ENCODE measurements at regions not wholly inside any gene's neighbourhood (a gene's known extent, or its start where the extent isn't known, plus 50 kb on each side); places are given as distances from the start of the nearest gene placed in this dataset.

DNA sequence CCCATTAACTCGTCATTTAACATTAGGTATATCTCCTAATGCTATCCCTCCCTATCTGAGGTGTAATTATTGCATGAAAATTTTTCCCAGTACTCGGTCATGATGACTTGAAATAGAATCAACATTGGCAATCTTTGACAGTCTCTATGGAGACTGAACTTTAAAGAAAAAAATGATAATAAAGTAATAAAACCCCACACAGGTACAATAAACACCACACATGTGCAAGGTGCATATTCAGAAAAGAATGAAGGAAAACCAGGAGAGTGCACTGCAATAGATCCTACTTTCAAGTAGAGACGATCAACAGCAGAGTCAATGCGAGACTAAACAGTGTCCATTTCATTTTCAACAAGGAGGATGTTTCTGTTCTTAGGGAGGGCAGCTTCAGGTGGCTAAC is 1253.8 kb upstream of the TMEM132C start:
- H3K27ac ChIP-seq (ENCODE audit: control insufficient read depth, insufficient read depth), result no peak overlapping the region
- H3K4me1 ChIP-seq (ENCODE audit: control insufficient read depth, insufficient read depth, low read length), result no peaks in the 10 kb centered on the region
- TF ChIP-seq, protein P1, sequence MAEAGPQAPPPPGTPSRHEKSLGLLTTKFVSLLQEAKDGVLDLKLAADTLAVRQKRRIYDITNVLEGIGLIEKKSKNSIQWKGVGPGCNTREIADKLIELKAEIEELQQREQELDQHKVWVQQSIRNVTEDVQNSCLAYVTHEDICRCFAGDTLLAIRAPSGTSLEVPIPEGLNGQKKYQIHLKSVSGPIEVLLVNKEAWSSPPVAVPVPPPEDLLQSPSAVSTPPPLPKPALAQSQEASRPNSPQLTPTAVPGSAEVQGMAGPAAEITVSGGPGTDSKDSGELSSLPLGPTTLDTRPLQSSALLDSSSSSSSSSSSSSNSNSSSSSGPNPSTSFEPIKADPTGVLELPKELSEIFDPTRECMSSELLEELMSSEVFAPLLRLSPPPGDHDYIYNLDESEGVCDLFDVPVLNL (IDR thresholded peaks at IDR 0.05; ENCODE audit: low read depth, low read length), result no peak
- TF ChIP-seq RUNX3 (IDR thresholded peaks at IDR 0.05; ENCODE audit: low read length) (no peak), SIN3A (IDR thresholded peaks at IDR 0.05; ENCODE audit: low read depth, low read length) (no peak)
- BruUV-seq (replicated peaks), result no TSS peak
- no peaks in the 10 kb centered on the region for H4K20me1 ChIP-seq (ENCODE audit: control insufficient read depth, insufficient read depth)
- WGBS (ENCODE audit: insufficient coverage, insufficient replicate concordance, low lambda C conversion rate, missing lambda C conversion rate), result 36% methylated on average over 4 of the region's 4 CpGs
- H3K79me2 ChIP-seq (ENCODE audit: control insufficient read depth, insufficient read depth, low read length), result no peaks in the 10 kb centered on the region
- H2AFZ ChIP-seq (ENCODE audit: control insufficient read depth, low read depth, low read length), result no peak overlapping the region
- ATAC-seq, result no peak
- in situ Hi-C loops (cut with MboI), result no loop called here
- H3K9me3 ChIP-seq (replicated peaks; ENCODE audit: control insufficient read depth, insufficient read depth, low read length), result no peaks in the 10 kb centered on the region
- RAD21 ChIA-PET (ENCODE audit: unreplicated experiment), result no interaction called here
- H3K9ac ChIP-seq (ENCODE audit: control insufficient read depth, insufficient read depth, low read length), result no peak overlapping the region
- H3K36me3 ChIP-seq (ENCODE audit: control insufficient read depth in 2 of 2, insufficient read depth in 2 of 2, low read length in 1 of 2), result no peaks in the 10 kb centered on the region
- CTCF ChIA-PET, result no interaction called here
- H3K27me3 ChIP-seq (replicated peaks in 1 of 2; ENCODE audit: control insufficient read depth in 2 of 2, insufficient read depth in 2 of 2, low read length in 1 of 2), result no peaks in the 10 kb centered on the region
- DNase-seq (ENCODE audit: low read depth, low spot score), result no peak
- H3K4me2 ChIP-seq (ENCODE audit: control insufficient read depth, insufficient read depth), result no peak overlapping the region
- H3K4me3 ChIP-seq, result no peak overlapping the region
- POLR2A ChIA-PET, result no interaction called here
- SMC1A ChIA-PET (ENCODE audit: uncharacterized antibody, unreplicated experiment), result no interaction called here
- intact Hi-C loops (cut with micrococcal nuclease; ENCODE audit: unreplicated experiment), result no loop called here
- no peak for FAIRE-seq

DNA sequence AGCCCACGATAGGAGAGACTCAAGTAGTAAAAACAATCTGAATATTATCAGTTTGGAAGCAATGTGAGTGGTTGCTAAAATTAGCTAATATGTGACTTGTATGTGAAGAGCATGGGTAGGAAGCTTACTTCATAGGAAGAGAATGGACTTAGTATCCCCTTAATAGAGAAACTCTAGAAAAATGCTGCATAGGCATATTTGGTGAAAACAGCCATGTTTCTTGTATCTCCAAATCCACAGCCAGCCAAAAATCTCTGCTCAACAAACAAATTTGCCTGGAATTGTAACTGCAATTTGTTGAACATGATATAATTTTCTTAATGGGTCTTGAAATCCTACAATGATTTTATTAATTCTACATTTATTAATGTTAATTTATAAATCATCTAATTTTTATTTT is 1252.9 kb upstream of the TMEM132C start:
- Histone ChIP-seq H3K4me1 (ENCODE audit: control insufficient read depth, insufficient read depth, low read length) (no peaks in the 10 kb centered on the region), H2AFZ (ENCODE audit: control insufficient read depth, low read depth, low read length) (no peak overlapping the region), H3K27me3 (replicated peaks in 1 of 2; ENCODE audit: control insufficient read depth in 2 of 2, insufficient read depth in 2 of 2, low read length in 1 of 2) (no peaks in the 10 kb centered on the region), H3K79me2 (ENCODE audit: control insufficient read depth, insufficient read depth, low read length) (no peaks in the 10 kb centered on the region), H3K9me3 (replicated peaks; ENCODE audit: control insufficient read depth, insufficient read depth, low read length) (no peaks in the 10 kb centered on the region), H3K27ac (ENCODE audit: control insufficient read depth, insufficient read depth) (no peak overlapping the region), H3K9ac (ENCODE audit: control insufficient read depth, insufficient read depth, low read length) (no peak overlapping the region), H3K36me3 (ENCODE audit: control insufficient read depth in 2 of 2, insufficient read depth in 2 of 2, low read length in 1 of 2) (no peaks in the 10 kb centered on the region), H3K4me2 (ENCODE audit: control insufficient read depth, insufficient read depth) (no peak overlapping the region), H3K4me3 (no peak overlapping the region), H4K20me1 (ENCODE audit: control insufficient read depth, insufficient read depth) (no peaks in the 10 kb centered on the region)
- ATAC-seq (no peak), DNase-seq (ENCODE audit: low read depth, low spot score) (no peak), FAIRE-seq (no peak)
- no TSS peak for BruUV-seq (replicated peaks)
- no peak for TF ChIP-seq MYC (IDR thresholded peaks at IDR 0.05; ENCODE audit: insufficient read depth, insufficient read length, insufficient replicate concordance, low read length, severe bottlenecking)
- TF ChIP-seq NFXL1 (IDR thresholded peaks at IDR 0.05; ENCODE audit: borderline replicate concordance), result no peak
- no peak for TF ChIP-seq RBBP5 (conservative IDR thresholded peaks at IDR 0.05)
- TF ChIP-seq FOXM1 (IDR thresholded peaks at IDR 0.05; ENCODE audit: low read depth, low read length), result no peak
- TF ChIP-seq TCF12 (IDR thresholded peaks at IDR 0.05; ENCODE audit: low read depth, low read length), result no peak
- no peak for TF ChIP-seq EP300 (IDR thresholded peaks at IDR 0.05; ENCODE audit: borderline replicate concordance in 1 of 2, control insufficient read depth in 1 of 2, low read depth in 2 of 2, low read length in 2 of 2)
- intact Hi-C loops (cut with micrococcal nuclease; ENCODE audit: unreplicated experiment), result no loop called here
- ChIA-PET CTCF (no interaction called here), POLR2A (no interaction called here), SMC1A (ENCODE audit: uncharacterized antibody, unreplicated experiment) (no interaction called here), RAD21 (ENCODE audit: unreplicated experiment) (no interaction called here)
- WGBS (ENCODE audit: insufficient coverage, insufficient replicate concordance, low lambda C conversion rate, missing lambda C conversion rate), result 41% methylated on average over 1 of the region's 1 CpG
- in situ Hi-C loops (cut with MboI), result no loop called here
